ENCODE measurements at regions not wholly inside any gene's neighbourhood (a gene's known extent, or its start where the extent isn't known, plus 50 kb on each side); places are given as distances from the start of the nearest gene placed in this dataset.

DNA sequence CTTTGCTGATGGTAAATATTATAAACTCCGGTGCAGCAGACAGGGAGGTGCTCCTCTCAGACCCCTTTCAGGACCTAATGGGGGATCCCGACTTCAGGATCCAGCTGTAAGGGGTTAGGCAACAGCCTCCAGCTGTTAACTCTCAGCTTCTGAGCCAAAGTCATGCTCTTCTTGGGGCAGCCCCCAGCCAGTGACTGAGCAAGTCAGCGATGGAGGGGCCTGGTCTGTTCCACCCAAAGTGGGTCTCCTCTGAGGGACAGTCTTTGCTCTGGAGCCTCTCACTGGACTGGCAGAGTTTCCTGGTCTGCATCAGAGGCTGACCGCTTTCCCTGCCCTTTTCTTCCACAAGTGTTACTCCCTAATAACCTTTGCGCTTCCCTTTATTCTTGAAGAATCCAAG, 184.2 kb upstream of the DIO3 start:
- CTCF ChIA-PET, result no interaction called here
- no TSS peak for BruUV-seq (replicated peaks)

More for the DNA sequence above, 184.2 kb upstream of the DIO3 start:
- no peak overlapping the region for H3K4me2 ChIP-seq (ENCODE audit: low read length)
- RAD21 ChIA-PET (ENCODE audit: low non-redundant PET in 1 of 2, low total read pairs in 2 of 2, uncharacterized antibody in 2 of 2, unreplicated experiment in 2 of 2), result no interaction called here
- no peaks in the 10 kb centered on the region for H3K79me2 ChIP-seq (ENCODE audit: insufficient read depth, low read length)
- H3K36me3 ChIP-seq (ENCODE audit: control insufficient read depth in 1 of 2, insufficient read depth in 2 of 2, low read length in 2 of 2), result no peaks in the 10 kb centered on the region
- no peak overlapping the region for H2AFZ ChIP-seq (ENCODE audit: low read depth, low read length, poor library complexity, severe bottlenecking)
- no peaks in the 10 kb centered on the region for H3K4me1 ChIP-seq (ENCODE audit: control insufficient read depth in 1 of 2, insufficient read depth in 2 of 2, low read length in 2 of 2)
- H3K9me2 ChIP-seq (ENCODE audit: insufficient read depth), result no peaks in the 10 kb centered on the region
- POLR2A ChIA-PET, result no interaction called here
- DNase-seq (ENCODE audit: low read depth, low spot score) (no peak), ATAC-seq (no peak)
- no peak overlapping the region for H3K9ac ChIP-seq (ENCODE audit: low read length)
- no peak overlapping the region for H3K27ac ChIP-seq (ENCODE audit: low read depth, low read length)
- peaks cover 8% of the 10 kb centered on the region; the same call in 1 of the 2 replicates for H3K27me3 ChIP-seq (ENCODE audit: insufficient read depth, low read length)
- H3K4me3 ChIP-seq (replicated peaks in 1 of 2; ENCODE audit: low read depth in 1 of 2, low read length in 2 of 2), result no peak overlapping the region
- no peaks in the 10 kb centered on the region for H4K20me1 ChIP-seq (ENCODE audit: insufficient read depth)
- no peak for TF ChIP-seq POLR2A (IDR thresholded peaks at IDR 0.05; ENCODE audit: borderline replicate concordance, extremely low read depth, insufficient read depth, insufficient read length)
- TF ChIP-seq YY1 (IDR thresholded peaks at IDR 0.05; ENCODE audit: extremely low read depth, insufficient replicate concordance, low read depth, low read length), result no peak
- TF ChIP-seq SRF (IDR thresholded peaks at IDR 0.05; ENCODE audit: low read depth), result no peak
- TF ChIP-seq, protein P1, sequence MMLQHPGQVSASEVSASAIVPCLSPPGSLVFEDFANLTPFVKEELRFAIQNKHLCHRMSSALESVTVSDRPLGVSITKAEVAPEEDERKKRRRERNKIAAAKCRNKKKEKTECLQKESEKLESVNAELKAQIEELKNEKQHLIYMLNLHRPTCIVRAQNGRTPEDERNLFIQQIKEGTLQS (IDR thresholded peaks at IDR 0.05), result no peak
- TF ChIP-seq SIN3A (IDR thresholded peaks at IDR 0.05; ENCODE audit: low read depth), result no peak
- TF ChIP-seq CEBPB (IDR thresholded peaks at IDR 0.05; ENCODE audit: low read depth), result no peak
- TF ChIP-seq, protein P2, sequence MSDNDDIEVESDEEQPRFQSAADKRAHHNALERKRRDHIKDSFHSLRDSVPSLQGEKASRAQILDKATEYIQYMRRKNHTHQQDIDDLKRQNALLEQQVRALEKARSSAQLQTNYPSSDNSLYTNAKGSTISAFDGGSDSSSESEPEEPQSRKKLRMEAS (IDR thresholded peaks at IDR 0.05), result no peak
- TF ChIP-seq FOSL1 (IDR thresholded peaks at IDR 0.05; ENCODE audit: low read depth), result no peak
- TF ChIP-seq, protein P3, sequence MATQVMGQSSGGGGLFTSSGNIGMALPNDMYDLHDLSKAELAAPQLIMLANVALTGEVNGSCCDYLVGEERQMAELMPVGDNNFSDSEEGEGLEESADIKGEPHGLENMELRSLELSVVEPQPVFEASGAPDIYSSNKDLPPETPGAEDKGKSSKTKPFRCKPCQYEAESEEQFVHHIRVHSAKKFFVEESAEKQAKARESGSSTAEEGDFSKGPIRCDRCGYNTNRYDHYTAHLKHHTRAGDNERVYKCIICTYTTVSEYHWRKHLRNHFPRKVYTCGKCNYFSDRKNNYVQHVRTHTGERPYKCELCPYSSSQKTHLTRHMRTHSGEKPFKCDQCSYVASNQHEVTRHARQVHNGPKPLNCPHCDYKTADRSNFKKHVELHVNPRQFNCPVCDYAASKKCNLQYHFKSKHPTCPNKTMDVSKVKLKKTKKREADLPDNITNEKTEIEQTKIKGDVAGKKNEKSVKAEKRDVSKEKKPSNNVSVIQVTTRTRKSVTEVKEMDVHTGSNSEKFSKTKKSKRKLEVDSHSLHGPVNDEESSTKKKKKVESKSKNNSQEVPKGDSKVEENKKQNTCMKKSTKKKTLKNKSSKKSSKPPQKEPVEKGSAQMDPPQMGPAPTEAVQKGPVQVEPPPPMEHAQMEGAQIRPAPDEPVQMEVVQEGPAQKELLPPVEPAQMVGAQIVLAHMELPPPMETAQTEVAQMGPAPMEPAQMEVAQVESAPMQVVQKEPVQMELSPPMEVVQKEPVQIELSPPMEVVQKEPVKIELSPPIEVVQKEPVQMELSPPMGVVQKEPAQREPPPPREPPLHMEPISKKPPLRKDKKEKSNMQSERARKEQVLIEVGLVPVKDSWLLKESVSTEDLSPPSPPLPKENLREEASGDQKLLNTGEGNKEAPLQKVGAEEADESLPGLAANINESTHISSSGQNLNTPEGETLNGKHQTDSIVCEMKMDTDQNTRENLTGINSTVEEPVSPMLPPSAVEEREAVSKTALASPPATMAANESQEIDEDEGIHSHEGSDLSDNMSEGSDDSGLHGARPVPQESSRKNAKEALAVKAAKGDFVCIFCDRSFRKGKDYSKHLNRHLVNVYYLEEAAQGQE (IDR thresholded peaks at IDR 0.05; ENCODE audit: low read depth), result no peak
- TF ChIP-seq EZH2 (IDR thresholded peaks at IDR 0.05), result no peak
- no peak for TF ChIP-seq RAD21 (IDR thresholded peaks at IDR 0.05; ENCODE audit: low read depth)
- no peak for TF ChIP-seq SP1 (IDR thresholded peaks at IDR 0.05; ENCODE audit: low read depth)
- TF ChIP-seq POLR2AphosphoS5 (IDR thresholded peaks at IDR 0.05; ENCODE audit: low read depth, low read length), result no peak
- TF ChIP-seq, protein P4, sequence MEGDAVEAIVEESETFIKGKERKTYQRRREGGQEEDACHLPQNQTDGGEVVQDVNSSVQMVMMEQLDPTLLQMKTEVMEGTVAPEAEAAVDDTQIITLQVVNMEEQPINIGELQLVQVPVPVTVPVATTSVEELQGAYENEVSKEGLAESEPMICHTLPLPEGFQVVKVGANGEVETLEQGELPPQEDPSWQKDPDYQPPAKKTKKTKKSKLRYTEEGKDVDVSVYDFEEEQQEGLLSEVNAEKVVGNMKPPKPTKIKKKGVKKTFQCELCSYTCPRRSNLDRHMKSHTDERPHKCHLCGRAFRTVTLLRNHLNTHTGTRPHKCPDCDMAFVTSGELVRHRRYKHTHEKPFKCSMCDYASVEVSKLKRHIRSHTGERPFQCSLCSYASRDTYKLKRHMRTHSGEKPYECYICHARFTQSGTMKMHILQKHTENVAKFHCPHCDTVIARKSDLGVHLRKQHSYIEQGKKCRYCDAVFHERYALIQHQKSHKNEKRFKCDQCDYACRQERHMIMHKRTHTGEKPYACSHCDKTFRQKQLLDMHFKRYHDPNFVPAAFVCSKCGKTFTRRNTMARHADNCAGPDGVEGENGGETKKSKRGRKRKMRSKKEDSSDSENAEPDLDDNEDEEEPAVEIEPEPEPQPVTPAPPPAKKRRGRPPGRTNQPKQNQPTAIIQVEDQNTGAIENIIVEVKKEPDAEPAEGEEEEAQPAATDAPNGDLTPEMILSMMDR (IDR thresholded peaks at IDR 0.05 in 2 of 3, conservative IDR thresholded peaks at IDR 0.05 in 1 of 3; ENCODE audit: borderline replicate concordance in 1 of 3, insufficient read depth in 1 of 3, low read depth in 2 of 3, low read length in 2 of 3), result no peak
- no peak for TF ChIP-seq ZFX (IDR thresholded peaks at IDR 0.05)
- TF ChIP-seq EGR1 (IDR thresholded peaks at IDR 0.05; ENCODE audit: low read depth), result no peak
- no peak for TF ChIP-seq CBX3 (IDR thresholded peaks at IDR 0.05; ENCODE audit: low read depth)
- TF ChIP-seq, protein P5, sequence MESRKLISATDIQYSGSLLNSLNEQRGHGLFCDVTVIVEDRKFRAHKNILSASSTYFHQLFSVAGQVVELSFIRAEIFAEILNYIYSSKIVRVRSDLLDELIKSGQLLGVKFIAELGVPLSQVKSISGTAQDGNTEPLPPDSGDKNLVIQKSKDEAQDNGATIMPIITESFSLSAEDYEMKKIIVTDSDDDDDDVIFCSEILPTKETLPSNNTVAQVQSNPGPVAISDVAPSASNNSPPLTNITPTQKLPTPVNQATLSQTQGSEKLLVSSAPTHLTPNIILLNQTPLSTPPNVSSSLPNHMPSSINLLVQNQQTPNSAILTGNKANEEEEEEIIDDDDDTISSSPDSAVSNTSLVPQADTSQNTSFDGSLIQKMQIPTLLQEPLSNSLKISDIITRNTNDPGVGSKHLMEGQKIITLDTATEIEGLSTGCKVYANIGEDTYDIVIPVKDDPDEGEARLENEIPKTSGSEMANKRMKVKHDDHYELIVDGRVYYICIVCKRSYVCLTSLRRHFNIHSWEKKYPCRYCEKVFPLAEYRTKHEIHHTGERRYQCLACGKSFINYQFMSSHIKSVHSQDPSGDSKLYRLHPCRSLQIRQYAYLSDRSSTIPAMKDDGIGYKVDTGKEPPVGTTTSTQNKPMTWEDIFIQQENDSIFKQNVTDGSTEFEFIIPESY (IDR thresholded peaks at IDR 0.05; ENCODE audit: extremely low read depth, insufficient replicate concordance, low read length), result no peak
- no peaks in the 10 kb centered on the region for H3K9me3 ChIP-seq (ENCODE audit: control insufficient read depth in 1 of 2, insufficient read depth in 1 of 2, low read depth in 1 of 2, low read length in 2 of 2)
- intact Hi-C loops (cut with micrococcal nuclease), result no loop called here
